HAP-1 (cell line): ENCODE measurements at regions not wholly inside any gene's neighbourhood (a gene's known extent, or its start where the extent isn't known, plus 50 kb on each side); places are given as distances from the start of the nearest gene placed in this dataset.
"Not testable (repeated sequence)": the region's sequence is repeated elsewhere in the genome, so short reads cannot be mapped to it uniquely, and the experiment has no call there.

Experiments
- DNase-seq, 2 experiments: peaks; one replicate each; pipeline ENCODE4 v3.0.0-alpha.2; 2016 to 2020; ENCODE audit warnings: low spot score in 2 of 2
- H3K27me3 ChIP-seq: fragments of 250-450 bp; sonication (Bioruptor Pico); 2 replicates; pipeline ENCODE4 v1.5.1; 2020; ENCODE audit warnings: low read depth, mild to moderate bottlenecking, moderate library complexity
- H3K36me3 ChIP-seq: fragments of 250-450 bp; sonication (Bioruptor Pico); replicated peaks from 2 replicates; pipeline ENCODE4 v1.5.1; 2020; ENCODE audit warnings: mild to moderate bottlenecking
- H3K4me1 ChIP-seq: fragments of 250-450 bp; sonication (Bioruptor Pico); 2 replicates; pipeline ENCODE4 v1.5.1; 2020; ENCODE audit warnings: mild to moderate bottlenecking
- H3K4me3 ChIP-seq: fragments of 250-450 bp; sonication (Bioruptor Pico); 2 replicates; pipeline ENCODE4 v1.5.1; 2020; ENCODE audit warnings: mild to moderate bottlenecking, moderate library complexity
- H3K9me3 ChIP-seq: fragments of 250-450 bp; sonication (Bioruptor Pico); 2 replicates; pipeline ENCODE4 v1.5.1; 2020; ENCODE audit warnings: mild to moderate bottlenecking, moderate library complexity
- in situ Hi-C: fragments of 300-500 bp; cut with MboI; formaldehyde crosslinking; loops from 3 replicates; pipeline ENCODE4 v1.14.3; 2020; ENCODE audit warnings: low sequenced_read_pairs, inconsistent platforms, mixed read lengths

GRCh38 chr4:106530821-106531220 is 162.2 kb upstream of the GIMD1 start:
- DNase-seq, result no peak
- Histone ChIP-seq H3K36me3 (no peaks in the 10 kb centered on the region), H3K27me3 (no peaks in the 10 kb centered on the region), H3K4me1 (no peaks in the 10 kb centered on the region), H3K4me3 (no peak overlapping the region), H3K9me3 (no peaks in the 10 kb centered on the region)
- in situ Hi-C loops, result no loop called here

GRCh38 chr4:106530024-106530361 is 161.4 kb upstream of the GIMD1 start:
- H3K27me3 ChIP-seq, result no peaks in the 10 kb centered on the region
- in situ Hi-C loops, result no loop called here
- no peak for DNase-seq
- H3K9me3 ChIP-seq, result no peaks in the 10 kb centered on the region
- H3K4me3 ChIP-seq, result no peak overlapping the region
- no peaks in the 10 kb centered on the region for H3K4me1 ChIP-seq
- no peaks in the 10 kb centered on the region for H3K36me3 ChIP-seq

- in situ Hi-C loops, result no loop called here
- DNase-seq, result no peak
- no peaks in the 10 kb centered on the region for H3K36me3 ChIP-seq
- no peaks in the 10 kb centered on the region for H3K4me1 ChIP-seq
- H3K4me3 ChIP-seq, result no peak overlapping the region
- H3K27me3 ChIP-seq, result no peaks in the 10 kb centered on the region
- no peaks in the 10 kb centered on the region for H3K9me3 ChIP-seq
These were observed 160.9 kb upstream of the GIMD1 start for GRCh38 chr4:106529348-106530023.

DNA sequence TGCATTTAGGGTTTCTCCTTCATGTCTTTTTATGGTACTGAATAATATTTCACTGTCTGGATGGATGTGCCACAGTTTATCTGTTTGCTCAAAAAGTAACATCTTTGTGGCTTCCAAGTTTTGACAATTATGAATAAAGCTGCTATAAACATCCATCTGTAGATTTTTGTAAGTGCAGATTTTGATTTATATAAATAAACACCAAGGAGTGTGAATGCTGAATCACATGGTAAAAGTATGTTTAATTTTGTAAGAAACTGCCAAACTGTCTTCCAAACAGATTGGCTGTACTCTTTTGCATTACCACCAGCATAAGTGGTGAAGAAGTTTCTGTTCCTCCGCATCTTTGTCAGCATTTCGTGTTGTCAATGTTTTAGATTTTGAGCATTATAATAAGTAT is 158.7 kb upstream of the GIMD1 start:
- Histone ChIP-seq H3K4me3 (no peak overlapping the region), H3K4me1 (no peaks in the 10 kb centered on the region), H3K9me3 (no peaks in the 10 kb centered on the region), H3K27me3 (no peaks in the 10 kb centered on the region), H3K36me3 (no peaks in the 10 kb centered on the region)
- no peak for DNase-seq
- in situ Hi-C loops, result no loop called here

DNA sequence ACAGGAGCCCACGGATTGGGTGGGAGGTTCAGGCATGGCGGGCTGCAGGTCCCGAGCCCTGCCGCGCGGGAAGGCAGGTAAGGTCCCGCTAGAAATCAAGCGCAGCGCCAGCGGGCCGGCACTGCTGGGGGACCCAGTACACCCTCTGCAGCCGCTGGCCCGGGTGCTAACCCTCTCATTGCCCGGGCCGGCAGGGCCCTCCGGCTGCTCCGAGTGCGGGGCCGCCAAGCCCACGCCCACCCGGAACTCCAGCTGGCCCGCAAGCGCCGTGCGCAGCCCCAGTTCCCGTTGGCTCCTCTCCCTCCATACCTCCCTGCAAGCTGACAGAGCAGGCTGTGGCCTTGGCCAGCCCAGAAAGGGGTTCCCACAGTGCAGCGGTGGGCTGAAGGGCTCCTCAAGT is 156.8 kb upstream of the GIMD1 start:
- H3K36me3 ChIP-seq, H3K4me1 ChIP-seq, H3K9me3 ChIP-seq, DNase-seq, H3K4me3 ChIP-seq, in situ Hi-C loops, H3K27me3 ChIP-seq: not testable (repeated sequence)

GRCh38 chr4:106524772-106525171 is 156.2 kb upstream of the GIMD1 start:
- not testable (repeated sequence) for H3K4me3 ChIP-seq, H3K36me3 ChIP-seq

DNA sequence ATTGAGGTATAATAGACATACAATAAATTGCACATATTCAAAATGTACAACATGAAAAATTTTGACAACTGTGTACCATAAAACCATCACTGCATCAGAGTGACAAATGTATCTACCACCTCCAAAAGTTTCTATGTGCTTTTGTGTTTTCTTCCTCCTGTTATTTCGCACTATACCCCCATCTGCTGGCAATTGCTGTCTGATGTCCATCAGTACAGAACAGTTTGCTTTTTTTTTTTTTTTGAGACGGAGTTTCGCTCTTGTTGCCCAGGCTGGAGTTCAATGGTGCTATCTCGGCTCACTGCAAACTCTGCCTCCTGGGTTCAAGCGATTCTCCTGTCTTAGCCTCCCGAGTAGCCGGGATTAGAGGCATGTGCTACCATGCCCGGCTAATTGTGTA is 154.3 kb upstream of the GIMD1 start:
- peak in 1 of 2 experiments; percentile 9 for DNase-seq

More at GRCh38 chr4:106524772-106525171, 156.2 kb upstream of the GIMD1 start:
- H3K4me1 ChIP-seq, H3K27me3 ChIP-seq, in situ Hi-C loops, H3K9me3 ChIP-seq, DNase-seq: not testable (repeated sequence)

GRCh38 chr4:106512706-106513105 is 144.1 kb upstream of the GIMD1 start:
- Histone ChIP-seq H3K4me3 (no peak overlapping the region), H3K9me3 (no peaks in the 10 kb centered on the region), H3K4me1 (peaks cover 2% of the 10 kb centered on the region; the same call in 1 of the 2 replicates), H3K27me3 (no peaks in the 10 kb centered on the region), H3K36me3 (no peaks in the 10 kb centered on the region)
- in situ Hi-C loops, result no loop called here
- DNase-seq, result no peak

More for the DNA sequence above, 154.3 kb upstream of the GIMD1 start:
- no peak overlapping the region for H3K4me3 ChIP-seq
- no peaks in the 10 kb centered on the region for H3K9me3 ChIP-seq
- in situ Hi-C loops, result no loop called here
- no peaks in the 10 kb centered on the region for H3K4me1 ChIP-seq
- 0 out of 2 replicates have a peak, but pooled peaks cover 4% of the 10 kb centered on the region for H3K27me3 ChIP-seq
- H3K36me3 ChIP-seq, result no peaks in the 10 kb centered on the region

GRCh38 chr4:106507440-106507839 is 138.9 kb upstream of the GIMD1 start:
- no peaks in the 10 kb centered on the region for H3K4me1 ChIP-seq
- H3K4me3 ChIP-seq, result no peak overlapping the region
- H3K9me3 ChIP-seq, result no peaks in the 10 kb centered on the region
- no peak for DNase-seq
- peaks cover 3% of the 10 kb centered on the region for H3K27me3 ChIP-seq
- in situ Hi-C loops, result no loop called here
- H3K36me3 ChIP-seq, result no peaks in the 10 kb centered on the region

DNA sequence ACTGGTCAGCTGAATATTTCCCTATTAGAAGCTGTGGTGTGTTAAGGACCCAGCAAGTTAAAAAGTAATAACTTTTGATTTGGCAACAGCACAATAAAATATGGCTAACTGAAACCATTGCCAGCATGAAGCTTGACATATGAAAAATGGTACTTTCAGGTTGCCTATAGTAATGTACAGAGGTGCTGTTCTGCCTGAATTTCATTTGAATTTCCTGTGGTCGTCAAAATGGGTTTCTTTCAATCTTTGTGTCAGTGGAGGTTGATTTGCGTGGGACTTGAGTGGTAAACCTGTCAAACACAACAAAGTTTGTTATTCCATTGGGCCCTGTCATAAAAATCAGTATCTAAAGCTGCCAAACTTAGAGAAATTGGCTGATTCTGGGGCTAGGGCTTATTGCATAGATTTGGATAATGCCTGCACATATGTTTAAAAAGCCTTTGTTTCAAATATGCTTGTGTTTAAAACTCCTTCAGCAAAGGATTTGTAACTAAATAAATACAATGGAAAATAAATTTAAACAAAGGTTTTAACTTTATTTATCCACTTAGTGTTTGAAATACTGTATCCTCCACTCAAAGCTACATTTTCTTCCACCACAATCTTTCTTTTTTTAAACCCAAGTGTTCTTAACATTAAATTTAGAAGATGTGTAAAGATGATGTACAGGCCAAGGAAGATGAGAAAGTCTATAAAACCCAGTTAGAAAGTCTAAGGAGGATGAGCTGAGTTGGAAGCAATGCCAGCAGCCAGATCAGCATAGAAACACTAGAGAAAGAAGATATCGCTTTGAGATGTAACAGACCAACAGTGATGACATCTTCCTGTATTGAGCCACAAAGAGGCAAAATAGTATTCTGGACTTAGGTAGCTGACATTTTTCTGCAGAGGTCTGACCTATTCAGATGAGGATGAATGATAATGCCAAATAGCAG is 134.8 kb upstream of the GIMD1 start:
- H3K4me3 ChIP-seq, result no peak overlapping the region
- H3K4me1 ChIP-seq, result no peaks in the 10 kb centered on the region
- in situ Hi-C loops, result no loop called here
- peaks cover 5% of the 10 kb centered on the region for H3K27me3 ChIP-seq
- no peaks in the 10 kb centered on the region for H3K36me3 ChIP-seq
- no peaks in the 10 kb centered on the region for H3K9me3 ChIP-seq
- no peak for DNase-seq

- Histone ChIP-seq H3K36me3 (no peaks in the 10 kb centered on the region), H3K4me3 (no peak overlapping the region), H3K27me3 (peaks cover 5% of the 10 kb centered on the region), H3K9me3 (no peaks in the 10 kb centered on the region), H3K4me1 (no peaks in the 10 kb centered on the region)
- in situ Hi-C loops, result no loop called here
- peak; percentile 70 to 80 for DNase-seq
These were observed 133.6 kb upstream of the GIMD1 start for GRCh38 chr4:106502106-106502699.

DNA sequence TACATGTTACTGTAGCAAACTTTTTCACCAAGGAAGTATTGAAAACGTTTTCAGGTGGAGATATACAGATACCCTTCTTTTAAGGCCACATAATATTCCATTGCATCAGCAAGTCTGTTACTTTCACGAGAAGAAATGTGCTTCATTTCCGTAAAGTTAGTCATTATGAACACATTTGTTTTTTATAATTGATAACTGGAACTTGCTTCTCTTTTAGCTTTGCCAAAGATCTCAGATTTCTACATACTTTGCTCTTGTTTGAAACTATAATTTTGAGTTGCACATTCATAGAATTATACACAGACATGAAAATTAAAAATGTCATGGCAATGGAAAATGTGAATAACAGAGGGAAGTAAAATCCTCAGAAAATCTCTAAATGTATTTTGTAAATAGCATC is 128.7 kb upstream of the GIMD1 start:
- H3K4me1 ChIP-seq, result no peaks in the 10 kb centered on the region
- H3K9me3 ChIP-seq, result no peaks in the 10 kb centered on the region
- no peak for DNase-seq
- in situ Hi-C loops, result loop anchor here (10.0 kb wide), 1 partner anchor 232 kb away; no protein-coding TSS in a partner anchor
- H3K36me3 ChIP-seq, result no peaks in the 10 kb centered on the region
- H3K4me3 ChIP-seq, result no peak overlapping the region
- peaks cover under 1% of the 10 kb centered on the region; the same call in 1 of the 2 replicates for H3K27me3 ChIP-seq

DNA sequence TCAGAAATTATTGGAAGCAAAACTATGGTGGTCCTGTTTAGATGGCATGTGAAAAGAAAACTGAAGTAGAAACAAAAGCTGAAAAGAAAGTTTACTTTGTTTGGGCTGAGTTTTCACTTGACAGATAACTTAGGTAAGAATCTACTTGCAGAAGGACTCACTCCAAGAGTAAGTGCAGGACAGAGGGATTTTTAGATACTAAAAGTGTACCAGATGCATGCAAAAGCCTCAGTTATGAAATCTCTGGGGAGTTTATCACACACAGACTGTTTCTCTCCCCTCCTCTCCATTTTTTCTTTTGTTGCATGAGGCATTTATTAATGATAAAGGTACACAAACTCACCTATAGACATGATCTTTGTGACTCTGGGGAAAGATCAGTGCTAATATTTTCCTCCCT is 127.5 kb upstream of the GIMD1 start:
- H3K4me3 ChIP-seq, result no peak overlapping the region
- no peaks in the 10 kb centered on the region for H3K4me1 ChIP-seq
- no peaks in the 10 kb centered on the region for H3K27me3 ChIP-seq
- H3K36me3 ChIP-seq, result no peaks in the 10 kb centered on the region
- in situ Hi-C loops, result loop anchor here (10.0 kb wide), 1 partner anchor 231 kb away; no protein-coding TSS in a partner anchor
- no peak for DNase-seq
- no peaks in the 10 kb centered on the region for H3K9me3 ChIP-seq

GRCh38 chr4:106495476-106495875 is 126.9 kb upstream of the GIMD1 start:
- Histone ChIP-seq H3K27me3 (no peaks in the 10 kb centered on the region), H3K4me3 (no peak overlapping the region), H3K4me1 (no peaks in the 10 kb centered on the region), H3K36me3 (no peaks in the 10 kb centered on the region), H3K9me3 (no peaks in the 10 kb centered on the region)
- in situ Hi-C loops, result loop anchor here (10.0 kb wide), 1 partner anchor 231 kb away; no protein-coding TSS in a partner anchor
- peak in 1 of 2 experiments; percentile 35 for DNase-seq
